Esophagus (tissue), 2 donors: ENCODE measurements at regions not wholly inside any gene's neighbourhood (a gene's known extent, or its start where the extent isn't known, plus 50 kb on each side); places are given as distances from the start of the nearest gene placed in this dataset.

Experiments used
- H3K27ac ChIP-seq, 2 donors: one replicate each; pipeline ENCODE4 v1.5.1; 2013; ENCODE audit warnings: low read depth in 2 of 2, mild to moderate bottlenecking in 2 of 2, inconsistent platforms in 1 of 2, low read length in 1 of 2, moderate library complexity in 1 of 2
- H3K27me3 ChIP-seq, 2 donors: one replicate each; pipeline ENCODE4 v1.6.1; 2013; ENCODE audit warnings: low read length in 2 of 2, control low read depth in 1 of 2, mild to moderate bottlenecking in 1 of 2; ENCODE audit not compliant: insufficient read depth in 2 of 2, control insufficient read depth in 1 of 2
- H3K36me3 ChIP-seq, 2 donors: one replicate each; pipeline ENCODE4 v1.6.1; 2013; ENCODE audit warnings: low read length in 1 of 2; ENCODE audit not compliant: control insufficient read depth in 2 of 2, insufficient read depth in 2 of 2
- H3K4me1 ChIP-seq, 2 donors: one replicate each; pipeline ENCODE4 v1.6.1; 2013; ENCODE audit warnings: low read length in 1 of 2; ENCODE audit not compliant: control insufficient read depth in 2 of 2, insufficient read depth in 2 of 2
- H3K4me3 ChIP-seq, 2 donors: one replicate each; pipeline ENCODE4 v1.5.1; 2013; ENCODE audit warnings: low read length in 2 of 2, mild to moderate bottlenecking in 2 of 2, low read depth in 1 of 2, moderate library complexity in 1 of 2
- H3K9me3 ChIP-seq, 2 donors: one replicate each; pipeline ENCODE4 v1.6.1; 2013; ENCODE audit warnings: mild to moderate bottlenecking in 2 of 2, low read depth in 1 of 2, low read length in 1 of 2, moderate library complexity in 1 of 2; ENCODE audit not compliant: control insufficient read depth in 2 of 2, insufficient read depth in 1 of 2
- WGBS, 2 donors: extraction: QIAGEN DNeasy Blood & Tissue Kit; methylation state at CpG; one replicate each; pipeline ENCODE4 v1.1.7; 2013; 5-methylcytosine and 5-hydroxymethylcytosine counted together
- donor health status: healthy with polysubstance abuse.
- donor health status: Bipolar disorder and iron deficiency.

DNA sequence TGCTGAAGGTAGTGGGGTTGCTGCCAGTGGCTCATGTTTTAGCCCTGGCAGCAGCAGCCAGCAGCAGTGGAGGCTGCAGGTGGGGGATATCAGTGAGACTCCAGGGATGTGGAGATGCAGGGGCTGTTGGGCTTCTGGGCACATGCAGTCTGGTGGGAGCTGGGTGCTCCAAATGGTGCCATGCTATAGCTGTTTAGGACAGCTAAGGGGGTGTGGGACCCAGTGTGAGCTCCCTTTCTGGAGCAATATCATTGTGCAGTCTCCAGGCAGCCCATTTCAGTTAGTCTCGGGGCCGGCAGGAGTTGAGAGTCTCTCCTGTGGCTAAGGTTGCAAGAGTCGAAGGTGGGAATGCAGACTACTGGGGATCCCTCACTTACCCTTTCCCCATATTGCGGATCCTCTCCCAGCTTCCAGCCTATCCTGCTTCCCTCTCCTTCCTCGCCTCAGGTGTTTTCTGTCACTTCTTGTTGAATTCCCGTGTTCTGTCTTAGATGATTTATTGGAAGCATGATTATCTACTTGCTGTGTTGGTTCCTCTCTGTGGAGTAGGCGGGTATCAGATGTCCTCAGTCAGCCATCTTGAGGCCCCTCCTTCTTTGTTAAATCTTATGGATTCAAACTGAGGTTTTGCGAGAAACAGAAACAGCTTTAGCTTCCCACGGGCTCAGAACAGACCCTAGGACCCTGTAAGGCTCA lies 112.0 kb downstream of the FAM43A start:
- Histone ChIP-seq H3K27me3 (no peaks in the 10 kb centered on the region), H3K27ac (no peak overlapping the region), H3K9me3 (no peaks in the 10 kb centered on the region), H3K4me1 (no peaks in the 10 kb centered on the region), H3K4me3 (no peak overlapping the region), H3K36me3 (no peaks in the 10 kb centered on the region)
- 93 to 95% methylated on average over 9 of the region's 9 CpGs for WGBS, 2 donors

GRCh38 chr3:194798486-194798885 lies 112.8 kb downstream of the FAM43A start:
- Histone ChIP-seq H3K4me3 (no peak overlapping the region), H3K27me3 (no peaks in the 10 kb centered on the region), H3K4me1 (no peaks in the 10 kb centered on the region), H3K36me3 (no peaks in the 10 kb centered on the region), H3K9me3 (no peaks in the 10 kb centered on the region), H3K27ac (no peak overlapping the region)
- WGBS, 2 donors, result 92 to 96% methylated on average over 5 of the region's 5 CpGs

GRCh38 chr3:194800002-194800401 lies 114.3 kb downstream of the FAM43A start:
- Histone ChIP-seq H3K36me3 (no peaks in the 10 kb centered on the region), H3K27ac (no peak overlapping the region), H3K27me3 (no peaks in the 10 kb centered on the region), H3K4me3 (no peak overlapping the region), H3K9me3 (no peaks in the 10 kb centered on the region), H3K4me1 (no peaks in the 10 kb centered on the region)
- WGBS, 2 donors, result 78 to 82% methylated on average over 10 of the region's 10 CpGs

GRCh38 chr3:194801461-194802432 lies 116.1 kb downstream of the FAM43A start:
- no peaks in the 10 kb centered on the region for H3K27me3 ChIP-seq
- no peaks in the 10 kb centered on the region for H3K36me3 ChIP-seq
- H3K9me3 ChIP-seq, result no peaks in the 10 kb centered on the region
- 79 to 82% methylated on average over 23 of the region's 23 CpGs for WGBS, 2 donors
- H3K27ac ChIP-seq, result no peak overlapping the region
- no peaks in the 10 kb centered on the region for H3K4me1 ChIP-seq
- H3K4me3 ChIP-seq, result no peak overlapping the region

GRCh38 chr3:194804796-194805195 lies 119.1 kb downstream of the FAM43A start:
- 95 to 100% methylated on average over 2 of the region's 2 CpGs for WGBS, 2 donors
- no peaks in the 10 kb centered on the region for H3K4me1 ChIP-seq
- no peak overlapping the region for H3K27ac ChIP-seq
- no peaks in the 10 kb centered on the region for H3K36me3 ChIP-seq
- H3K27me3 ChIP-seq, result no peaks in the 10 kb centered on the region
- H3K4me3 ChIP-seq, result no peak overlapping the region
- no peaks in the 10 kb centered on the region for H3K9me3 ChIP-seq

GRCh38 chr3:194805546-194805945 lies 119.9 kb downstream of the FAM43A start:
- Histone ChIP-seq H3K27me3 (no peaks in the 10 kb centered on the region), H3K27ac (no peak overlapping the region), H3K4me1 (no peaks in the 10 kb centered on the region), H3K4me3 (no peak overlapping the region), H3K36me3 (no peaks in the 10 kb centered on the region), H3K9me3 (no peaks in the 10 kb centered on the region)
- 86 to 87% methylated on average over 4 of the region's 4 CpGs for WGBS, 2 donors

DNA sequence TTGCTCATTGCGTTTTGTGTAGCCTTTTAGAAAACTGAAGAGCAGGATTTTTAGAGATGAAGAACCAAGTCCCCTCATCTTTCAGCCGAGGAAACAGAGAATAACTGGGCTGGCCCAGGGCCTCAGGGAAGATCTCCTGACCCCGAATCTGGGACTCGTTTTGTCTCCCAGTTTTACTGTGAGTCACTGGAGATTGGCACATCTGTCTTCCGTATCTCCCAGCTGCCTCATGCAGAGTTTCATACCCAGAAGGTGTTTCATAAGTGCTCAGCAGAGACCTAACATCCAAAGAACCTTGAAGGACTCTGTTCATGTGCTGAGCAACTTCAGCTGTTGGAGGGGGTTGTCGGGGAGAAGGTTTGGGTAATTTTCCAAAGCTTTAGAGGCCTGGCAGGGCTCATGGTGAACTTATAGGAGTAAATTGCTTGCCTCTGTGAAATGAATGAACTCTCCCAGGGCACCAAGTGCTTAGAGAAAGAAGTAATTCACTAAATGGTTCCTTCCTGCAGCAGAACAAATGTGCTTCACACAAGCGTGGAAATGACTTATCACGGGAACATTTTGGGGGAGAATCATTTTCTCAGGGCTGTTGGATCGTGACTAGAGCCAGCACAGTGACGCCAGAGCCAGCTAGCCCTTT lies 121.4 kb downstream of the FAM43A start:
- Histone ChIP-seq H3K36me3 (no peaks in the 10 kb centered on the region), H3K9me3 (no peaks in the 10 kb centered on the region), H3K27ac (no peak overlapping the region), H3K4me1 (no peaks in the 10 kb centered on the region), H3K27me3 (no peaks in the 10 kb centered on the region), H3K4me3 (no peak overlapping the region)
- 75% methylated on average over 10 of the region's 10 CpGs for WGBS, 2 donors

GRCh38 chr3:194808640-194809097 lies 123.0 kb downstream of the FAM43A start:
- Histone ChIP-seq H3K27me3 (no peaks in the 10 kb centered on the region), H3K4me3 (no peak overlapping the region), H3K27ac (no peak overlapping the region), H3K36me3 (no peaks in the 10 kb centered on the region), H3K9me3 (no peaks in the 10 kb centered on the region), H3K4me1 (no peaks in the 10 kb centered on the region)
- 77 to 79% methylated on average over 3 of the region's 3 CpGs for WGBS, 2 donors

- Histone ChIP-seq H3K9me3 (no peaks in the 10 kb centered on the region), H3K4me3 (no peak overlapping the region), H3K27ac (no peak overlapping the region), H3K36me3 (no peaks in the 10 kb centered on the region), H3K27me3 (no peaks in the 10 kb centered on the region), H3K4me1 (no peaks in the 10 kb centered on the region)
- WGBS, 2 donors, result 94% methylated on average over 6 of the region's 6 CpGs
These were observed 123.7 kb downstream of the FAM43A start for GRCh38 chr3:194809382-194809781.
